Amniotic epithelial cell (primary cell): ENCODE measurements at regions not wholly inside any gene's neighbourhood (a gene's known extent, or its start where the extent isn't known, plus 50 kb on each side); places are given as distances from the start of the nearest gene placed in this dataset.

Source experiments
- DNase-seq: peaks from one replicate; pipeline ENCODE4 v3.0.0-alpha.2; 2010; ENCODE audit warnings: low read depth

GRCh38 chr9:131809941-131810344, 70.1 kb upstream of the RAPGEF1 start:
- DNase-seq, result no peak

GRCh38 chr9:131808291-131808690, 68.4 kb upstream of the RAPGEF1 start:
- DNase-seq, result no peak

- DNase-seq, result no peak
Measured at GRCh38 chr9:131807144-131807983, 67.5 kb upstream of the RAPGEF1 start.

- DNase-seq, result no peak
Measured at GRCh38 chr9:131805803-131806202, 65.9 kb upstream of the RAPGEF1 start.

GRCh38 chr9:131804826-131805225, 65.0 kb upstream of the RAPGEF1 start:
- DNase-seq, result no peak

- DNase-seq, result no peak
Measured at GRCh38 chr9:131803758-131804411, 64.0 kb upstream of the RAPGEF1 start.

GRCh38 chr9:131801810-131802209, 61.9 kb upstream of the RAPGEF1 start:
- no peak for DNase-seq

- DNase-seq, result no peak
Measured at GRCh38 chr9:131800843-131801242, 61.0 kb upstream of the RAPGEF1 start.

- no peak for DNase-seq
Measured at GRCh38 chr9:131800366-131800765, 60.5 kb upstream of the RAPGEF1 start.

GRCh38 chr9:131799177-131799823, 59.4 kb upstream of the RAPGEF1 start:
- DNase-seq, result peak; percentile 26

GRCh38 chr9:131798246-131798645, 58.4 kb upstream of the RAPGEF1 start:
- DNase-seq, result no peak

GRCh38 chr9:131794393-131794792, 54.5 kb upstream of the RAPGEF1 start:
- no peak for DNase-seq

GRCh38 chr9:131791542-131792254, 51.8 kb upstream of the RAPGEF1 start:
- no peak for DNase-seq
